OCI-LY3 (cell line): ENCODE measurements at regions not wholly inside any gene's neighbourhood (a gene's known extent, or its start where the extent isn't known, plus 50 kb on each side); places are given as distances from the start of the nearest gene placed in this dataset.

Experiments used
- H2AFZ ChIP-seq: fragments of 200-600, 300-600 bp; shearing (Covaris generic); 2 replicates; pipeline ENCODE4 v1.6.0; 2014; ENCODE audit warnings: antibody characterized with exemption, low read depth, low read length
- H3K27ac ChIP-seq: fragments of 200-600, 300-600 bp; sonication (generic); 2 replicates; pipeline ENCODE4 v1.5.1; 2014; ENCODE audit warnings: mild to moderate bottlenecking, low read length, moderate library complexity, mixed read lengths
- H3K27me3 ChIP-seq: fragments of 200-600, 300-600 bp; sonication (generic); 2 replicates; pipeline ENCODE4 v1.6.1; 2014; ENCODE audit warnings: low read depth, low read length, mixed read lengths
- H3K36me3 ChIP-seq: fragments of 200-600, 300-600 bp; sonication (generic); replicated peaks from 2 replicates; pipeline ENCODE3; 2014; ENCODE audit warnings: low read depth, low read length, mixed read lengths
- H3K4me1 ChIP-seq: fragments of 300-600, 200-600 bp; sonication (generic); 2 replicates; pipeline ENCODE4 v1.6.1; 2014; ENCODE audit warnings: low read length, mixed read lengths
- H3K4me2 ChIP-seq: fragments of 200-600, 300-600 bp; sonication (generic); 2 replicates; pipeline ENCODE4 v1.6.1; 2014; ENCODE audit warnings: low read length, mixed read lengths
- H3K4me3 ChIP-seq: fragments of 300-600, 200-600 bp; sonication (generic); 2 replicates; pipeline ENCODE4 v1.5.1; 2014; ENCODE audit warnings: antibody characterized with exemption, mild to moderate bottlenecking, low read length, moderate library complexity
- H3K79me2 ChIP-seq: fragments of 300-600, 200-600 bp; shearing (Covaris generic); 2 replicates; pipeline ENCODE4 v1.6.1; 2014; ENCODE audit warnings: mild to moderate bottlenecking, low read length, mixed read lengths
- H3K9ac ChIP-seq: fragments of 300-600, 200-600 bp; shearing (Covaris generic); 2 replicates; pipeline ENCODE4 v1.6.0; 2014; ENCODE audit warnings: mild to moderate bottlenecking, low read length, moderate library complexity
- H3K9me3 ChIP-seq: fragments of 200-600, 300-600 bp; shearing (Covaris generic); 2 replicates; pipeline ENCODE4 v1.6.1; 2014; ENCODE audit warnings: low read length, mixed read lengths; ENCODE audit not compliant: insufficient read depth
- H4K20me1 ChIP-seq: fragments of 200-600, 300-600 bp; sonication (generic); 2 replicates; pipeline ENCODE4 v1.6.1; 2016; ENCODE audit warnings: low read length, mixed read lengths; ENCODE audit not compliant: insufficient read depth
- EZH2phosphoT487 ChIP-seq: fragments of 200-600 bp; shearing (Covaris generic); IDR thresholded peaks from 2 replicates; pipeline ENCODE4 v1.6.1; 2018; ENCODE audit warnings: antibody characterized with exemption, mixed run types, low read depth
- TF ChIP-seq, protein P1 (sequence below): fragments of 200-600, 300-600 bp; sonication (generic); IDR thresholded peaks from 2 replicates; pipeline ENCODE4 v1.5.1; 2014; ENCODE audit warnings: antibody characterized with exemption, low read length, low read depth

- H3K9me3 ChIP-seq: no peaks in the 10 kb centered on the region
- H3K4me2 ChIP-seq: no peak overlapping the region
- H3K9ac ChIP-seq: no peak overlapping the region
- no peaks in the 10 kb centered on the region for H3K4me1 ChIP-seq
- no peaks in the 10 kb centered on the region for H3K36me3 ChIP-seq
- H4K20me1 ChIP-seq: no peaks in the 10 kb centered on the region
- TF ChIP-seq, protein P1, sequence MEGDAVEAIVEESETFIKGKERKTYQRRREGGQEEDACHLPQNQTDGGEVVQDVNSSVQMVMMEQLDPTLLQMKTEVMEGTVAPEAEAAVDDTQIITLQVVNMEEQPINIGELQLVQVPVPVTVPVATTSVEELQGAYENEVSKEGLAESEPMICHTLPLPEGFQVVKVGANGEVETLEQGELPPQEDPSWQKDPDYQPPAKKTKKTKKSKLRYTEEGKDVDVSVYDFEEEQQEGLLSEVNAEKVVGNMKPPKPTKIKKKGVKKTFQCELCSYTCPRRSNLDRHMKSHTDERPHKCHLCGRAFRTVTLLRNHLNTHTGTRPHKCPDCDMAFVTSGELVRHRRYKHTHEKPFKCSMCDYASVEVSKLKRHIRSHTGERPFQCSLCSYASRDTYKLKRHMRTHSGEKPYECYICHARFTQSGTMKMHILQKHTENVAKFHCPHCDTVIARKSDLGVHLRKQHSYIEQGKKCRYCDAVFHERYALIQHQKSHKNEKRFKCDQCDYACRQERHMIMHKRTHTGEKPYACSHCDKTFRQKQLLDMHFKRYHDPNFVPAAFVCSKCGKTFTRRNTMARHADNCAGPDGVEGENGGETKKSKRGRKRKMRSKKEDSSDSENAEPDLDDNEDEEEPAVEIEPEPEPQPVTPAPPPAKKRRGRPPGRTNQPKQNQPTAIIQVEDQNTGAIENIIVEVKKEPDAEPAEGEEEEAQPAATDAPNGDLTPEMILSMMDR: no peak
- no peak for TF ChIP-seq EZH2phosphoT487
- no peak overlapping the region for H3K27ac ChIP-seq
- H3K4me3 ChIP-seq: no peak overlapping the region
- H3K27me3 ChIP-seq: no peaks in the 10 kb centered on the region
- H3K79me2 ChIP-seq: no peaks in the 10 kb centered on the region
- no peak overlapping the region for H2AFZ ChIP-seq
Observed at GRCh38 chr18:7360606-7361170, 129.8 kb downstream of the LRRC30 start.

GRCh38 chr18:7363338-7363737 is 132.4 kb downstream of the LRRC30 start:
- no peak overlapping the region for H3K9ac ChIP-seq
- no peak for TF ChIP-seq EZH2phosphoT487
- TF ChIP-seq, protein P1: no peak
- no peak overlapping the region for H3K27ac ChIP-seq
- H2AFZ ChIP-seq: no peak overlapping the region
- no peaks in the 10 kb centered on the region for H3K27me3 ChIP-seq
- H3K36me3 ChIP-seq: no peaks in the 10 kb centered on the region
- no peak overlapping the region for H3K4me3 ChIP-seq
- H4K20me1 ChIP-seq: no peaks in the 10 kb centered on the region
- no peaks in the 10 kb centered on the region for H3K4me1 ChIP-seq
- no peaks in the 10 kb centered on the region for H3K9me3 ChIP-seq
- H3K79me2 ChIP-seq: no peaks in the 10 kb centered on the region
- H3K4me2 ChIP-seq: no peak overlapping the region

GRCh38 chr18:7366597-7366996 is 135.7 kb downstream of the LRRC30 start:
- H3K9me3 ChIP-seq: no peaks in the 10 kb centered on the region
- no peaks in the 10 kb centered on the region for H3K4me1 ChIP-seq
- no peak overlapping the region for H3K4me3 ChIP-seq
- no peaks in the 10 kb centered on the region for H3K36me3 ChIP-seq
- no peak overlapping the region for H3K4me2 ChIP-seq
- no peaks in the 10 kb centered on the region for H4K20me1 ChIP-seq
- no peak overlapping the region for H2AFZ ChIP-seq
- TF ChIP-seq, protein P1: no peak
- no peak for TF ChIP-seq EZH2phosphoT487
- no peak overlapping the region for H3K9ac ChIP-seq
- no peaks in the 10 kb centered on the region for H3K79me2 ChIP-seq
- H3K27me3 ChIP-seq: no peaks in the 10 kb centered on the region
- no peak overlapping the region for H3K27ac ChIP-seq

GRCh38 chr18:7367336-7367735 is 136.4 kb downstream of the LRRC30 start:
- H3K36me3 ChIP-seq: no peaks in the 10 kb centered on the region
- TF ChIP-seq EZH2phosphoT487: no peak
- TF ChIP-seq, protein P1: no peak
- no peaks in the 10 kb centered on the region for H3K9me3 ChIP-seq
- no peaks in the 10 kb centered on the region for H3K4me1 ChIP-seq
- H3K27me3 ChIP-seq: no peaks in the 10 kb centered on the region
- no peak overlapping the region for H3K4me2 ChIP-seq
- no peak overlapping the region for H2AFZ ChIP-seq
- no peaks in the 10 kb centered on the region for H3K79me2 ChIP-seq
- H3K27ac ChIP-seq: no peak overlapping the region
- no peaks in the 10 kb centered on the region for H4K20me1 ChIP-seq
- no peak overlapping the region for H3K4me3 ChIP-seq
- H3K9ac ChIP-seq: no peak overlapping the region
